Tongue (tissue), 1 donor: ENCODE measurements at regions not wholly inside any gene's neighbourhood (a gene's known extent, or its start where the extent isn't known, plus 50 kb on each side); places are given as distances from the start of the nearest gene placed in this dataset.
"Not testable (repeated sequence)": the region's sequence is repeated elsewhere in the genome, so short reads cannot be mapped to it uniquely, and the experiment has no call there.

Experiments
- DNase-seq: peaks from one replicate; pipeline ENCODE4 v3.0.0-alpha.2; 2015

DNA sequence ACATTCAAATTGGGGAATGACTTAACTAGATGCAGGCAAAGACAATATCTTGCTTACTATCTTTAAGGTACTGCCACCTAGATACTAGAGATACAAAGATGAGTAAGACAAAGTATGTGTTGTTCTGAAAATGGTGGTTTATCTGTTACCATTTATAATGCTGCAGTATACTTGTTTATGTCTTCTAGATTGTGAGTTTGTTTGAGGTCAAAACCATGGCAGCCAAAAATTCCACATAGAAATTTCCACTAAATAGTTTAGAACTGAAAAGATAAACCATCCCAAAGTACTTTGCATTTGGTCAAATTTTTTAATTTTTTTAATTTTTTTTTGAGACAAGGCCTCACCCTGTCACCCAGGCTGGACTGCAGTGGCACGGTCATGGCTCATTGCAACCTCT lies 150.8 kb downstream of the SOX4 start:
- no peak for DNase-seq

DNA sequence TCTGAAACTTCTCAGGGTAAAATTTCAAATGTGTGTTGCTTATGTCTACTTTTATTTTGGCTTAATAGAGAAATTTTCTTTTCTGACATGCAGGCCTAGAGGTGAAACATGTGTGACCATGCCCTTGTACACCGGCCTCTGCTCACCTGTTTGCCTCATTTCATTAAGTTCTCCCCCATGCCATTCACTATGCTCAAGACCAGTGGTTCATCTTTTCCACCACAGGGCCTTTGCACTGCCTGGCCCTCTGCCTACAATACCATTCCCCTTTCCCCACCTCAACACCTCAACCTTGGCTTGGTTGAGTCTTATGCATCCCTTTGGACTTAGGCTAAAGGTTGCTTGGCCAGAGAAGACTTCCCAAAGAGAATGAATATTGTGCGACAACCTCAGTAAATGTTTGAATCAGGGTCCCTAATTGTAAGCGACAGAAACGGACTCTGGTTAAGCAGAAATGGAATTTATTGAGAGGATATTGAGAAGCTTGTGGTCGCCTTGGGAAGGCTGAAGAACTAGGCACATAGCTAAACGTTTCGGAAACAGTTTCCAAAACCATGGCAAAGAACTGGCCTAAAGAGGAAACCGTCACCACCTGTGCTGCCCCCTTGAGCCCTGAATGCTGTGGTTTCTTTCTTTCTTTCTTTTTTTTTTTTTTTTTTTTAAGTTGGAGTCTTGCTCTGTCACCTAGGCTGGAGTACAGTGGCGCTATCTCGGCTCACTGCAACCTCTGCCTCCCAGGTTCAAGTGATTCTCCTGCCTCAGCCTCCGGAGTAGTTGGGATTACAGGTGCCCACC lies 152.2 kb downstream of the SOX4 start:
- DNase-seq, result no peak

DNA sequence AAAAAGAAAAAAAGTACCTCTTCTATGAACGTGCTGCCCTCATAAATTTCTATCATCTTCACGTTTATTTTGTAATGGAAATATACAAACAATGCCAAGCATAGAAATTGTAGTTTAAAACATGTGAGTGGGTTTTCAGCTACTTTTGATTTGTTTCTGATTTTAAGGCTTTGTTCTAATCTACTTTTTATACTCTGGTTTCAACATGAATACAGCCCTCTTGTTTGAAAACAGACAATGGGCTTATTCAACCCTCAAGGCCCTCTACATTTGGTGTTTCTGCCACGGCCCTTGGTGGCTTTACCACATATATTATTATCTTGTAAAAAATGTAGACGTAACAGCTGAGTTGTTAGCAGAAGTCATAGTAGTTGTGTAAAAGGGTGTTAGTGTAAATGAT lies 153.9 kb downstream of the SOX4 start:
- DNase-seq, result peak; percentile 35

DNA sequence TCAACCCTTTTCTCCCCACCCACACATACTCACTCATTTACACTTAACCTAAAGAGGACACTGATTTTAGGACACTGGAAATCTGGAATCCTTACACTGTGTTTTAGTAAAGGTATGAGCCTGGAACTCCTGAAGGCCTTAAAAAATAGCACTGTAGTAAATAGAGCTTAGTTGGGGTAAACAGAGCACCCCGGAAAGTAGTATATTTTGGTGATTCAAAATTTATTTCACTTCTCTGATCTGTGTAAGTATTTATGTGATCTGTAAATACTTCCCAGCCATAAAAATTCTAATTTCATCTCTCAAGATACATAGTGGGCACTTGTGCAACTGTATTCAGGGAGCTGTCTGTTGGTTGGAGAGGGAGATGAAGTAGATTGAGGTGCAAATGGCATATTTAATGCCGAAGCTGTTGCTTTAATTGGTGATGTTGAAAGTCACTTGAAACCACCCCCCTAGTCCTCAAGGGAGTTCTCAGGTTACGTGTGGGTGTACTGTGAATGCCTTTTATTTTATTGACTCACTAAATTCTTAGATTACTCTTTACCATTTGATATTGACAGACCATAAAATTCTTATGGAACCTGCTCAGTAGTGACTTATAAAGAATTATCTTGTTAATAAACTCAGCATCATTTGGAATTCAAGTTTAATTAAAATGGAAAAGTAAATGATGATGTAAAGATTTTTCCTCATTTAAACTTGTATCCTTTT lies 154.9 kb downstream of the SOX4 start:
- DNase-seq, result peak; percentile 48

DNA sequence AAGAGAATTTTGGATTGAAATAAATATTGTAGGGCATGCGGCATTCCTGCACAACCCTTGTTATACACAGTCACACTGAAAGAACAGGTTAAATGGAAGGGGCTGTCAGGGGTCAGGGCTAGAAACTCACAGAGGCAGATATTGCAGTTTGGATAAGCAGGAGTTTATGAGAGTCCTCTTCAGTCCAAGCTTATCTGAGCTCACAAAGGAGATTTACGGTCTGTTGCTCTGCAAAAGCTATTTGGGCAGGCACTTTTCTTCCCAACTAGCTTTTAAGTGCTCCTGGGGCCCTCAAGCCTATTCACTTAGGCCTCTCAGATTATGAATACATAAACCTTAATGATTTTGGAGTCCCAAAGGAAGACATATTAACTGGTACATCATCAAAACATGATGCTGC lies 156.2 kb downstream of the SOX4 start:
- DNase-seq, result no peak

DNA sequence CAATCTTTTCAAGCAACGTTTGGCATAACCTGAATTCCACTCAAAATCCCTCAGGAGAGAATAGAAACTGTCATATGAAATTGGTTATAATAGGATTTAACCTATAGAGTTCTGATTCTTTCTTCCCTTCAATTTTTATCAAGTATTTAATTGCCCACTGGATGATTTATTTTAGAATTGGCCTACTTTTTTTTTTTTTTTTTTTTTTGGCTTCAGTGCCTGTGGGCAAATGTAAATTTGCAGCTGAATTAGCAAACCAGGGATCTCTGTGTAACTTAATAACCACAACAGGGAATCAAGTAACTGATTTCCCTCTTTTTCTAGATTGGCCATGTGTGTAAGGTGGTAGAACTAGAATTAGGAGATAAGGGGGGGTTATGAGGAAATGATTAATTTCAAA lies 157.0 kb downstream of the SOX4 start:
- DNase-seq, result no peak

DNA sequence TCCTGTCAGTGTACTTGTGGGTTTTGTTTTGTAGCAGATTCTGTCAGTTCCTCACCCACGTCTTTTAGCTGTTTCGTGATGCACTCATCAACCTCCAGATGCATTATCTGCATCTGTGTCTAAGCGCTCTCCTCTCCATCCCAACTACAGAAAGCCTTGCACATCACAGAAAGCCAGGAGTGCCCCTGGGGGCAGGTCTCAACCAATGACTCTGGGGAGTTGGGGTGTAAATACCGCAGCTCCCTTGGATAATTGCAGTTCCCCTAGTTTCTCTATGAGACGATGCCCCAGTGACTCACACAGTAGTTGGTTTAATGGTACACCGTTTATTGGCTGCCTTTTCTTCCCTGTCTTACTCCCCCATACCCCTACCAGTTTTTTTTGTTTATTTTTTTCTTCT lies 158.1 kb downstream of the SOX4 start:
- no peak for DNase-seq

DNA sequence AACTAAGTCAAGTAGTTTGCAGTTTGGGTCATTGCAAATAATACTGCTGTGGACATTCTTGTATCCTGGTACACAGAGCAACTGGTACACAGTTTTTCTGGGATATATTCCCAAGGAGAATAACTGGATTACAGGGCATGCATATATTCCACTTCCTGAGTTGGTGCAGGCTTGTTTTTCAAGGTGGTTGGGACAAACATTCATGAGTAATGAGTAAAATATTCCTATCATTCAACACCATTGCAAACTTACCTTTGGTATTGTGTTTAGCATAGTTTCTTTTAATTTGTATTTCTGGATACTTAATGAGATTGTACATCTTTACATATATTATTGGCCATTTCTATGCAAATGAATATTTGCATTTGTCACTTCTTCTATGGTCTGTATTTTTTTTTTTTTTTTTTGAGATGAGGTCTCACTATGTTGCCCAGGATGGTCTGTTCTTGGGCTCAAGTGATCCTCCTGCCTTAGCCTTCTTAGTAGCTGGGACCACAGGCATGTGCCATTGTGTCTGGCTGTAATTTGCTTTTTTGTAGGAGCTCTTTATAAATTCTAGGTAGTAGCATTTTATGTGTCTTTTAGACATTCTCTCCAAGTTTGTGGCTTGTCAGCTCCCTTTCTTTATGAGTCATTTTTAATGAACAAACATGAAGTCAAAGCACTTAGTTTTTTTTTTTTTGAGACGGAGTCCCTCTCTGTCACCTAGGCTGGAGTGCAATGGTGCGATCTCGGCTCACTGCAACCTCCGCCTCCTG lies 158.7 kb downstream of the SOX4 start:
- no peak for DNase-seq

DNA sequence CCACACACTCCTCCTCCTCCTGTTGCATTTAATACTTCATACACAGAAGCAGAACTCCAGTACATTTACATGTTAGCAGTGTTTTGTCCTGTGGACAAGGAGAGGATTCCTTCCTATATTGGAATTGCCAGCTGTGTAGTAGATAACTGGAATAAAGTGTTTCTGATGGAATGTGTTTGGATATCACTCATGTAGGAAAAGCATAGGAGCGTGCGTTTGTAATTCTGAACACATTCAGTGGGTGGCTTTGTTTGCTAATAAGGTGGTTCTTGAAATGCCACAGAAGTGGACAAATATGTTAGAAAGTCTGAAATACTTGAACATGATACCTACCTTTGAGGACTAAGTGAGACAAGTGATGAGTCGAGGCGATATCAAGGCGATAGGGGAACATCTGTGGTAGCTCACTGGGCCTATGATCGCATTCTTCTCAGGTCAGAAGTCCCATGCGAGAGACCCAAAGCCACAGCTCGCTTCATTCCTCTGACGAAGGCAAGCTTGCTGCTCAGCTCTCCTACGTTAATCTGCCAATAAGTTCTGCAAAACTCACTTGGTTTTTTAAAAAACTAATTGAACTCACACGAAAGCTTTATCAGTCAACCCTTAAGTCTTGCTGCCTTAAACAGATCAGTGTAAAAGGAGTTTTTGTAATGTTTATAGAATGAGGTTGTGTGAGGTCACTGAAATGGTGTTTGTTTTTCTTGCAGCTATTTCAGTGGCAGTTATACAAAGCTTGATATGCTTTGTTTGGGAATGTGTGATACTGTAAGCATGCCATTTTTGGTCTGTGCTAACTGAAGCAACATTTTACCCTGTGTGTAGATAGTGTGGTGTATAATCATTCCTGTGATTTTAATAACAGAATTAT lies 159.9 kb downstream of the SOX4 start:
- DNase-seq, result no peak

DNA sequence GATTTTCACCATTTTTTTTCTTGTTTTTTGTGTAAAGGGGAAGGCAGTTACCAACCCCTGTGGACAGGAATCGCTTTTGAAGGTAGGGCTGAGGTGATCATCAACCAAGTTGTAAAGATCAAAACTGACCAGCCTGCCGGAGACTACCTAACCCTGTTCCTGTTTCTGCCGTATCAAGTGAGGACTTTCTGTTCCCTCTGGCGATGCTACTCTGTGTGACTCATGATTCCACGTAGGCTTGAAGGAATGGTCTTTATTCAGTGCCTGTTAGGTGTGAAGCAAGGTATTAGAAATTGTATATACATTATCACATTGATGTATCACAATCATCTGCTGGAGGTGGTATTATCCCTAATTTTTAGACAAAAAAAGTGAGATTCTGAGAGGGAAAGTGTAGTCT lies 161.3 kb downstream of the SOX4 start:
- DNase-seq, result no peak

DNA sequence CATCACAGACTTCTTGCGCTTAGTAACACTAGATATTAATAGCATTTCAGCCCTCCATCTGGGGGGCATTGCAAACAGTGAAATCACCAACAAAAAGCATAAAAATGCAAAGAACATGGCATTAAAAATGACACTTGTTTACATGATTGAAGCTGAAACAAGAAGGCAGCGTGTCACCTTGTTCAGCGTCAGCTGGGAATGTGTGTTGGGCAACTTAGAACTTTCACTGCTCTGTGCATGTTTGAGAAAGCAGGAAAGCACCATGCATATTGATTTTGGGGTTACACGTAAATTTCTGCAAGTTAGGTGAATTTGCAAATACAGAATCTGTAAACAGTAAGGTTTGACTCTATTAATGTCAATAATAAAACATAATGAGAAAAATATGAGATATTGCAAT lies 162.9 kb downstream of the SOX4 start:
- no peak for DNase-seq

DNA sequence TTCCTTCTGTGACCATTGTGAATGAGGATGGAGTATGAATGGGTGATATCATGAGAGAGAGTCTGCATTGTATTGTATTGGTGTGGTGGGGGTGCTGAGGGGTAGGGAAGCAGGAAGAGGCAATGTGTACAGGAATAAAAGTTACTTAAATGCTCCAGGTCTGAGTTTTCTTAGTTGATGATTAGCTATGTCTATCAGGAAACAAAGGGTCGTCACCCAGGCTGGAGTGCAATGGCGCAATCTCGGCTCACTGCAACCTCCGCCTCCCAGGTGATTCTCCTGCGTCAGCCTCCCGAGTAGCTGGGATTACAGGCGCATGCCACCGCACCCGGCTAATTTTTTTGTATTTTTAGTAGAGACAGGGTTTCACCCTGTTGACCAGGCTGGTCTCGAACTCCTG lies 163.8 kb downstream of the SOX4 start:
- DNase-seq, result not testable (repeated sequence)

DNA sequence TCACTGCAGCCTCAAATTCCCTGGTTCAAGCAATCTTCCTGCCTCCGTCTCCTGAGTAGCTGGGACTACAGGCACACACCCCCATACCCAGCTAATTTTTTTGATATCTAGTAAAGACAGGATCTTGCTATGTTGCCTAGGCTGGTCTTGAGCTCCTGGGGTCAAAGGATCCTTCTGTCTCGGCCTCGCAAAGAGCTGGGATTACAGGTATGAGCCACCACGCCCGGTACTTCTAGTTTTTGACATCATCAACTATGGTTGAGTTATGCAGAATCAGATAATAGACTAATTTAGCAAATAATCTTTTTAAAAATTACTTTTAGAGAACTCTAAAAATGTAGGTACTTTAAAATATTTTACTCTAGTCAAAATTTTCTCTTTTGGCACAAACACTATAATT lies 166.2 kb downstream of the SOX4 start:
- no peak for DNase-seq

DNA sequence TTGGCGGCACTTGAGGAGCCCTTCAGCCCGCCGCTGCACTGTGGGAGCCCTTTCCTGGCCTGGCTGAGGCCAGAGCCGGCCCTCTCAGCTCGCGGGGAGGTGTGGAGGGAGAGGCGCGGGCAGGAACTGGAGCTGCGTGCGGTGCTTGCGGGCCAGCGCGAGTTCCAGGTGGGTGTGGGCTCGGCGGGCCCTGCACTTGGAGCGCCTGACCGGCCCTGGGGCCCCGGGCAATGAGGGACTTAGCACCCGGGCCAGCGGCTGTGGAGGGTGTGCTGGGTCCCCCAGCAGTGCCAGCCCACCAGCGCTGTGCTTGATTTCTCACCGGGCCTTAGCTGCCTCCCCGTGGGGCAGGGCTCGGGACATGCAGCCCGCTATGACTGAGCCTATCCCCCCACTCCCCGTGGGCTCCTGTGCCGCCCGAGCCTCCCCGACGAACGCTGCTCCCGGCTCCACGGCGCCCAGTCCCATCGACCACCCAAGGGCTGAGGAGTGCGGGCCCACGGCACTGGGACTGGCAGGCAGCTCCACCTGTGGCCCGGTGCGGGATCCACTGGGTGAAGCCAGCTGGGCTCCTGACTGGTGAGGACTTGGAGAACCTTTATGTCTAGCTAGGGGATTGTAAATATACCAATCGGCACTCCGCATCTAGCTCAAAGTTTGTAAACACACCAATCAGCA lies 167.6 kb downstream of the SOX4 start:
- DNase-seq, result not testable (repeated sequence)

DNA sequence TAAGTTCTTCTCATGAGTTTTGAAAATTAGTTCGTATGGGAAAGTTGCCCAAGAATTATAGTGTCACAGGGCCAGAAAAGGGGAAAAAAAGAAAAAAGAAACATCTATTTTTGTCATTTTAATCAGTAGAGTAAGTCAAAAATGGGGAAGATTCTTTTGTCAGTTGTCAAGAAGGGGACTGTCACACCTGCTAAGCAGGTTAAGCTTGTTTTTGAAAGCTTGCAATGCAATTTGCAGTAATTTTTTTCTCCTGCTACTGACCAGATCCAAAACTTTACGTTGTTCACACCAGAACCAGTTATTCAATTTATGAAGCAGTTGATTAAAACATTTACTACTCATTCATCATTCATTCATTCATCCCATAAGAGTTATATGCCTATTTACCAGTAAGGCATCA lies 171.4 kb downstream of the SOX4 start:
- no peak for DNase-seq

DNA sequence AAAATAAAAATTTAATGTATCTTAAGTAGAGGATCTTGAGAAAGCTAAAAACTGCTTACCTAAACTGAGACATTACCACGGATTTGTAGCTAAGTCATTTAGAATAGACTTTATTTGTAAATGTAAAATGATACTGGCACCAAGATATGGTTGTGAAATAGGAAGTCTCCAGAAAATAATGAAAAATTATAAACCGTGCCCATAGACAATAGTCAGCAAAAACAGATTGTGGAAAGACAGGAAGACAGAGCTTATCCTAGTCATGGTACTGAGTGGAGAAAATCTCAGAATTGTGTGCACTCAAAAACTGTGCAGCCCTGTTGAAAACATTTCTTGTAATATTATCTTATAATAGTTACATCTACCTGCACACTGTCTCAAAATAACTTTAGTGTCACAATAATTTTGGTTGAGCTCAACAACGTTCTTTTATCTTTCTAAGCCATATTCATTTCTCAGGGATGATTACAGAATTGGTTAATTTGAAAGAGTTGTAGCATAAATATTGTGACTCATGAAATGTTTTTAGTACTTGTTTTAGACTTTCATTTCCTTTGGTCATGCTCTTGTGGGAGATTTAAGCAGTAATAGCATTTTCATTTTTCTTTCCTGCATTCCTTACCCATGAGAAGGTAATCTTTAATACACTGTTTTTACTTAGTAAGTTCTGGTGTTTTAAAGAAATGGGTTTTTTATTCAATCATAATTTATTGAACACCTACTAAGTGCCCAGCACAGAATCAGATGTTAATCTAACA lies 174.5 kb downstream of the SOX4 start:
- no peak for DNase-seq

DNA sequence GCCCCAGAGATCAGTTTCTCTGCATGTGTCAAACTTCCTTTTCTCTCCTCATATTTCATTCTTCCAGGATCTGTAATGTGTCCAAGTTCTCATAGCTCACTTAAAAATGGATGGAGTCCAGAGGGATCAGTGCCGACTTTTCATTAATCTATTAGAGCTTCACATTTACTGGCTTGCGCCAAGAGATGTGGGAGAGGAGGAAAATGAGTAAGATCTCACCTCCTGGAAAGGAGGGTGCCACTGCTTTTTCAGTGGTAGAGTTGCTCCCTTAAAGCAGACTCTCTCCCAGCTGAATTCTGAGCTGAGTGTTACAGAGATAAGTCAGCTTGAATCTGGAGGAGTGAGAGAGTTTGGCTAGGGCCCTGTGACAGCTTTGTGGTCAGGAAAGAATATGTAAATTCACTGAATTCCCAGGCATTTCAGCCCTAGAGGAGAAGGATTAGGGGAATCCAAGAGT lies 175.9 kb downstream of the SOX4 start:
- peak; percentile 80 for DNase-seq

DNA sequence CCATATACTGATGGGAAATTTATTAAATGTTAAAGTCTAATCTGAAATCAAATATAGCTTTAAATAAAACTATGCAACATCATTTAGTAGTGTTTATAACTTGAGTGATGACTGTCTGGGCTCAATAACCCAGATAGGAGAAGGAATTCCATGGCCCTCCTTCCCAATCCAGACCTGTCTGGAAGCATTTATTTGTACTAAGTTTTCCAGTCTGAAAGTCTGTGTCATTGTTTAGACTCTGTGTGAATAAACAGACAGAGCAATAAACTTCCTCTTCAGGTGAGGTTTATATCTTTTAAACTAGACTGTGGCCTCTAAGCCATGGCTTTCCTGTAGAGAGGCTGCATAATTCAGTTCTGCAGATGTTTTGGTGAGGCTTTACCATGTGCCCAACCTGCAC lies 176.4 kb downstream of the SOX4 start:
- DNase-seq, result no peak

DNA sequence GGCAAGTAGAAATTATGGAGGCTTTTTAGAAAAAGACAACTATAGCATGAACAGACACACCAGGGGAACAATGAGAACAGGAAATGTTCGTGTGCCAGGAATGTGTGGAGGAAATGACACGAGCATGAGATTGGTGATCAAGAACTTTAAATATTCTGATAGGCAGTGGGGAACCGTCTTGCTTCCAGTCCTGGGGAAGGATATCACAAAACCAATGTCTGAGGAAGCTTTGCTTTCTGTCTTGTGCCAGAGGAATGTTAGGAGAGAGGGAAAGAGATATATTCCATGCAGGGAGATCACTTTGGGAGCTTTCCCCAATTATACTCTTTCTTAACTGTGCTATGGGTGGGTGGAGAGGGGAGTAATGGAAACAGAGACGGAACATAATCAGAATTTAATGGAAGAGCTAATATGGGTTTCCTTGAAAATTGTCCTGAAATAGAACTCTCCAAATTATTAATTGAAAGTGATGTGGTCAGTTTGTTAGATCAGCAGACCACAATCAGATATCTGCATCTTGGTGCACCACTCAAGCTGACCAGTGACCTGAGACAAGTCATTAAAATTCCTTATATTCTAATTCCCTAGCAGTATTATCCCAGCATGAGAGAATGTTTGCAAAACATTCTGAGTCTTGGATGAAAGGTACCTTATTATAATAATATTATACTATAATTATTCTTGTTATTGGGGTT lies 178.2 kb downstream of the SOX4 start:
- no peak for DNase-seq

DNA sequence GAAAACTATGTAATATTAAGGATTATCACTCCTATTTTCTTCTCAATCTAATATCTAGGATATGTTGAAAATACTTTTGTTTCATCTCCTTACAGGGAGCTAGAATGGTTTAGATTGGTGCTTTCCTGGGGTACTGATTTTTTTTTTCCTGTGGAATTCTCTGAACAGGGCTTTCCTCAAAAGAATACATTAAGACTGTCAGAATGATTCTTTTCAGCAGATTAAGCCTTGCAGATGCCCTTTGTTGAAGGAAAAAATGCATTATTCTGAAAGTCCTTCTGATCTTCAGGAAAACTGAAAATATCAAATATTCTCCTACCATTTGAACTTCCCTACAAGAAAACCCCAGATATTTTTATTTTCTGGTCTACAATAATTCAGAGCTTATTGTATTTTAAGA lies 178.9 kb downstream of the SOX4 start:
- no peak for DNase-seq
